ENCODE measurements at regions not wholly inside any gene's neighbourhood (a gene's known extent, or its start where the extent isn't known, plus 50 kb on each side); places are given as distances from the start of the nearest gene placed in this dataset.

DNA sequence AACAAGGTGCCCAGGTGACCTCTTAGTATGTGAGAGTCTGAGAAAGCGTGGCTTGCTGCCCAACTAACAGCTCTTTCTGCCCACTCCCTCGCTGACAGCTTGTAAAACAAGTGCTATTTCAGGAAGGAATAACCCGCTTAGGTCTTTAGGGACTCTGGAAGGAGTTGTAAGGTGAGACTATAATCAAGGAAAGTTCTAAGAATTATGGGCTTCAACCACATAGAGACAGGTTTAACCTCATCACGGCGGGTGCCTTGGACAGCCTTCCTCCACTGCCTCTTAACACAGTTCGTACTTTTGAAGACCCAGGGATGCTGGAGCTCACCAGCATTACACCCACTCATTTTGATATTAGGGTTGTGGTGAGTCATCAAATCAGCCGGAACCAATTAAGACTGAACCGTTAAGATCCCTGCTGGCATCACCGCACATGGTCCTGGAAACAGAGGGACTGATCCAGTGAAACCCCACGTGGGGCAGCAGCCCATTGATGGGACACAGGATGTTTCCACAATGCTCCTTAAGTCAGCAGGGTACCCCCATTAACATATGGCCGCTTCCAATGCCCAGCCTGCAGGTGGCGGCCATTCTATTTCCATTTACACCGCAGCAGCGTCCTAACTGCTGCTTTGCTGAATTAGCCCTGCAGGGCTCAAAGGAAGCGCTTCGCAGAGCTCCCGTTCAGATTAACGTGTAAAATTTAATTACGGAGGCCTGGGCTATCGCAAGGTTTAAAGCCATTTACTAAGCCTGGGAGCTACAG, 176.6 kb upstream of the SDK2 start:
- TF ChIP-seq, protein P1, sequence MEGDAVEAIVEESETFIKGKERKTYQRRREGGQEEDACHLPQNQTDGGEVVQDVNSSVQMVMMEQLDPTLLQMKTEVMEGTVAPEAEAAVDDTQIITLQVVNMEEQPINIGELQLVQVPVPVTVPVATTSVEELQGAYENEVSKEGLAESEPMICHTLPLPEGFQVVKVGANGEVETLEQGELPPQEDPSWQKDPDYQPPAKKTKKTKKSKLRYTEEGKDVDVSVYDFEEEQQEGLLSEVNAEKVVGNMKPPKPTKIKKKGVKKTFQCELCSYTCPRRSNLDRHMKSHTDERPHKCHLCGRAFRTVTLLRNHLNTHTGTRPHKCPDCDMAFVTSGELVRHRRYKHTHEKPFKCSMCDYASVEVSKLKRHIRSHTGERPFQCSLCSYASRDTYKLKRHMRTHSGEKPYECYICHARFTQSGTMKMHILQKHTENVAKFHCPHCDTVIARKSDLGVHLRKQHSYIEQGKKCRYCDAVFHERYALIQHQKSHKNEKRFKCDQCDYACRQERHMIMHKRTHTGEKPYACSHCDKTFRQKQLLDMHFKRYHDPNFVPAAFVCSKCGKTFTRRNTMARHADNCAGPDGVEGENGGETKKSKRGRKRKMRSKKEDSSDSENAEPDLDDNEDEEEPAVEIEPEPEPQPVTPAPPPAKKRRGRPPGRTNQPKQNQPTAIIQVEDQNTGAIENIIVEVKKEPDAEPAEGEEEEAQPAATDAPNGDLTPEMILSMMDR (IDR thresholded peaks at IDR 0.05; ENCODE audit: low read length), result 0 out of 2 replicates have a peak, but pooled peaks have one; percentile 19
- no peak for TF ChIP-seq EZH2 (IDR thresholded peaks at IDR 0.05; ENCODE audit: borderline replicate concordance, low read length)
- no peaks in the 10 kb centered on the region for H3K4me1 ChIP-seq (ENCODE audit: insufficient read depth, low read length, severe bottlenecking)
- peaks cover 4% of the 10 kb centered on the region; the same call in 1 of the 2 replicates for H3K27me3 ChIP-seq (ENCODE audit: insufficient read depth, low read length)
- H3K9me3 ChIP-seq (ENCODE audit: low read length), result no peaks in the 10 kb centered on the region
- no peaks in the 10 kb centered on the region for H3F3A ChIP-seq (ENCODE audit: insufficient read depth, low read length)
- H4K20me1 ChIP-seq (ENCODE audit: insufficient read depth, low read length), result no peaks in the 10 kb centered on the region
- no peaks in the 10 kb centered on the region for H3K36me3 ChIP-seq (ENCODE audit: insufficient read depth, low read length)
- no peaks in the 10 kb centered on the region for H3K9me2 ChIP-seq (ENCODE audit: low read depth, low read length)
- no peak overlapping the region for H2AFZ ChIP-seq (ENCODE audit: low read length)
- no peaks in the 10 kb centered on the region for H3K79me2 ChIP-seq (ENCODE audit: insufficient read depth, low read length)
- no peak overlapping the region for H3K4me2 ChIP-seq (ENCODE audit: low read length)
- H3K4me3 ChIP-seq (ENCODE audit: low read depth, low read length, poor library complexity, severe bottlenecking), result no peak overlapping the region
- H3K9ac ChIP-seq (ENCODE audit: low read length), result no peak overlapping the region
- H3K27ac ChIP-seq (ENCODE audit: low read depth, low read length, poor library complexity, severe bottlenecking), result no peak overlapping the region

DNA sequence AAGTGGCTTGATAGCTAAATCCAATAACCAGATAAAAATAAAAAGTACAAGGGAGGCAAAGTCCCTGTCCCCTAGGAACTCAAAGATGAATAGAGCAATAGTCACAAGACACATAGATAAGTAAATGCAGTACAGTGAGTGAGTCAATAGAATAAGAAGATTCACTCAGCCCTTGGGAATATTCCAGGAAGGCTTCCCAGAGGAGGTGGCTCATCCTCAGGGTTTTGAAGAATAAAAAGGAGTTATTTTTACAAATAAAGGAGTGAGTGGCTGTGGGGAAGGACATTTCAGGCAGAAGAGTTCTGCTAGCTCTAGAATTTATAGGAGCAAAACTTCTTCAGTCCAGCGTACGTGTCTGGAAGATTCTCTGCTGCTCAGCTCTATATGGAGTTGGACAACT, 177.4 kb upstream of the SDK2 start:
- Histone ChIP-seq H3K9me3 (ENCODE audit: low read length) (no peaks in the 10 kb centered on the region), H3K27ac (ENCODE audit: low read depth, low read length, poor library complexity, severe bottlenecking) (no peak overlapping the region), H3K79me2 (ENCODE audit: insufficient read depth, low read length) (no peaks in the 10 kb centered on the region), H3K4me1 (ENCODE audit: insufficient read depth, low read length, severe bottlenecking) (no peaks in the 10 kb centered on the region), H3K27me3 (ENCODE audit: insufficient read depth, low read length) (peaks cover 4% of the 10 kb centered on the region; the same call in 1 of the 2 replicates), H3F3A (ENCODE audit: insufficient read depth, low read length) (no peaks in the 10 kb centered on the region), H3K9ac (ENCODE audit: low read length) (no peak overlapping the region), H2AFZ (ENCODE audit: low read length) (no peak overlapping the region), H3K4me3 (ENCODE audit: low read depth, low read length, poor library complexity, severe bottlenecking) (no peak overlapping the region), H3K36me3 (ENCODE audit: insufficient read depth, low read length) (no peaks in the 10 kb centered on the region), H3K9me2 (ENCODE audit: low read depth, low read length) (no peaks in the 10 kb centered on the region), H4K20me1 (ENCODE audit: insufficient read depth, low read length) (no peaks in the 10 kb centered on the region), H3K4me2 (ENCODE audit: low read length) (no peak overlapping the region)
- TF ChIP-seq, protein P1 (IDR thresholded peaks at IDR 0.05; ENCODE audit: low read length), result no peak
- TF ChIP-seq EZH2 (IDR thresholded peaks at IDR 0.05; ENCODE audit: borderline replicate concordance, low read length), result no peak

DNA sequence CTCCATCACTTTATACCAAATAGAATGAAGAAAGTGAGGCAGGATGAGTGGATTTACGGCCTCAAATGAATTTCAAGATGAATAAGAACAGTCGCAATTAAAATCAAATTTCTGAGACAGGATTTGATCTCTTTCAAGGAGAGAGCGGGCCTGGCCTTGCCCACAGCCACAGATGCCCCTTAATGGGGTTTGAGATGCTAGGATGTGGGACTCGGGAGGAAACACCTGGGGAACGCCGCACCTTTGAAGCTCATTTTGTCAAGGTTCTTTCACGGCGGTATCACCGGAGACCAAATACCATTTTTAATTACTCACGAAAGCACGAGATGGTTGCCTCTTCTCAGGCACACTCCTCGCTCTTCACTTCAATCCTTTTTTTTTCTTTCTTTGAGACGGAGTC, 178.1 kb upstream of the SDK2 start:
- no peak for TF ChIP-seq EZH2 (IDR thresholded peaks at IDR 0.05; ENCODE audit: borderline replicate concordance, low read length)
- TF ChIP-seq, protein P1 (IDR thresholded peaks at IDR 0.05; ENCODE audit: low read length), result no peak
- Histone ChIP-seq H3K36me3 (ENCODE audit: insufficient read depth, low read length) (no peaks in the 10 kb centered on the region), H3K9me3 (ENCODE audit: low read length) (no peaks in the 10 kb centered on the region), H3K9ac (ENCODE audit: low read length) (no peak overlapping the region), H3K4me2 (ENCODE audit: low read length) (no peak overlapping the region), H3K27ac (ENCODE audit: low read depth, low read length, poor library complexity, severe bottlenecking) (no peak overlapping the region), H3K79me2 (ENCODE audit: insufficient read depth, low read length) (no peaks in the 10 kb centered on the region), H3K27me3 (ENCODE audit: insufficient read depth, low read length) (peaks cover 4% of the 10 kb centered on the region; the same call in 1 of the 2 replicates), H4K20me1 (ENCODE audit: insufficient read depth, low read length) (no peaks in the 10 kb centered on the region), H2AFZ (ENCODE audit: low read length) (no peak overlapping the region), H3K4me1 (ENCODE audit: insufficient read depth, low read length, severe bottlenecking) (no peaks in the 10 kb centered on the region), H3F3A (ENCODE audit: insufficient read depth, low read length) (no peaks in the 10 kb centered on the region), H3K9me2 (ENCODE audit: low read depth, low read length) (no peaks in the 10 kb centered on the region), H3K4me3 (ENCODE audit: low read depth, low read length, poor library complexity, severe bottlenecking) (no peak overlapping the region)

All from OCI-LY1 (cell line).